CD4-positive, alpha-beta memory T cell (primary cell): ENCODE measurements at regions not wholly inside any gene's neighbourhood (a gene's known extent, or its start where the extent isn't known, plus 50 kb on each side); places are given as distances from the start of the nearest gene placed in this dataset.

ENCODE experiments used
- CTCF ChIA-PET: fragments of 350-600 bp; sonication (Branson Sonifier 250); formaldehyde crosslinking; loops from one replicate; lab custom pipeline; 2021; ENCODE audit warnings: inconsistent platforms; ENCODE audit not compliant: partially characterized antibody; lab: Charles Lee
- POLR2A ChIA-PET: fragments of 350-600 bp; sonication (Branson Sonifier 250); formaldehyde crosslinking; loops from one replicate; lab custom pipeline; 2021; ENCODE audit not compliant: partially characterized antibody; lab: Charles Lee
- DNase-seq, 5 donors: peaks; one replicate each; pipeline versions ENCODE4 v3.0.0 to v3.0.0-alpha.2; 2020 to 2022; ENCODE audit warnings: mixed read lengths in 1 of 5
- H3K27ac ChIP-seq: one replicate; pipeline ENCODE4 v1.7.0; 2013; ENCODE audit warnings: low read depth, low read length
- H3K27me3 ChIP-seq: 2 replicates; pipeline ENCODE4 v1.7.0; 2013; ENCODE audit warnings: mild to moderate bottlenecking, low read length, moderate library complexity; ENCODE audit not compliant: insufficient read depth
- H3K36me3 ChIP-seq: 2 replicates; pipeline ENCODE4 v1.7.0; 2013; ENCODE audit warnings: mild to moderate bottlenecking, low read length, moderate library complexity; ENCODE audit not compliant: insufficient read depth
- H3K4me1 ChIP-seq: 2 replicates; pipeline ENCODE4 v1.7.0; 2013; ENCODE audit warnings: mild to moderate bottlenecking, low read length, moderate library complexity; ENCODE audit not compliant: insufficient read depth
- H3K4me3 ChIP-seq, 2 donors: one replicate each; pipeline ENCODE4 v1.7.0; 2013; ENCODE audit warnings: low read length in 2 of 2, mild to moderate bottlenecking in 1 of 2
- H3K9me3 ChIP-seq, 2 donors: one replicate each; pipeline ENCODE4 v1.7.0; 2013; ENCODE audit warnings: low read length in 2 of 2, control low read depth in 1 of 2; ENCODE audit not compliant: control insufficient read depth in 1 of 2
- H3K27ac Mint-ChIP-seq, 7 donors: one replicate each; pipeline ENCODE4 v1.8.0; 2020 to 2021; ENCODE audit warnings: mixed read lengths in 7 of 7, mild to moderate bottlenecking in 6 of 7, inconsistent platforms in 3 of 7, moderate library complexity in 3 of 7
- H3K27me3 Mint-ChIP-seq, 2 donors: one replicate each; pipeline ENCODE4 v1.8.0; 2020 to 2021; ENCODE audit warnings: mixed read lengths in 2 of 2
- H3K36me3 Mint-ChIP-seq, 2 donors: one replicate each; pipeline ENCODE4 v1.8.0; 2020 to 2021; ENCODE audit warnings: mixed read lengths in 2 of 2, inconsistent platforms in 1 of 2, mild to moderate bottlenecking in 1 of 2
- H3K4me1 Mint-ChIP-seq, 4 donors: one replicate each; pipeline ENCODE4 v1.8.0; 2020 to 2021; ENCODE audit warnings: mixed read lengths in 4 of 4, mild to moderate bottlenecking in 1 of 4
- H3K4me3 Mint-ChIP-seq, 8 donors: one replicate each; pipeline ENCODE4 v1.8.0; 2020 to 2021; ENCODE audit warnings: mixed read lengths in 8 of 8, mild to moderate bottlenecking in 7 of 8, moderate library complexity in 6 of 8, inconsistent platforms in 3 of 8
- H3K9me3 Mint-ChIP-seq, 8 donors: one replicate each; pipeline ENCODE4 v1.8.0; 2020 to 2021; ENCODE audit warnings: mixed read lengths in 8 of 8, mild to moderate bottlenecking in 5 of 8, inconsistent platforms in 3 of 8, moderate library complexity in 1 of 8
- intact Hi-C: fragments of 100-400 bp; cut with micrococcal nuclease; formaldehyde crosslinking; loops from one replicate; pipeline ENCODE4 v1.15.1; 2023

DNA sequence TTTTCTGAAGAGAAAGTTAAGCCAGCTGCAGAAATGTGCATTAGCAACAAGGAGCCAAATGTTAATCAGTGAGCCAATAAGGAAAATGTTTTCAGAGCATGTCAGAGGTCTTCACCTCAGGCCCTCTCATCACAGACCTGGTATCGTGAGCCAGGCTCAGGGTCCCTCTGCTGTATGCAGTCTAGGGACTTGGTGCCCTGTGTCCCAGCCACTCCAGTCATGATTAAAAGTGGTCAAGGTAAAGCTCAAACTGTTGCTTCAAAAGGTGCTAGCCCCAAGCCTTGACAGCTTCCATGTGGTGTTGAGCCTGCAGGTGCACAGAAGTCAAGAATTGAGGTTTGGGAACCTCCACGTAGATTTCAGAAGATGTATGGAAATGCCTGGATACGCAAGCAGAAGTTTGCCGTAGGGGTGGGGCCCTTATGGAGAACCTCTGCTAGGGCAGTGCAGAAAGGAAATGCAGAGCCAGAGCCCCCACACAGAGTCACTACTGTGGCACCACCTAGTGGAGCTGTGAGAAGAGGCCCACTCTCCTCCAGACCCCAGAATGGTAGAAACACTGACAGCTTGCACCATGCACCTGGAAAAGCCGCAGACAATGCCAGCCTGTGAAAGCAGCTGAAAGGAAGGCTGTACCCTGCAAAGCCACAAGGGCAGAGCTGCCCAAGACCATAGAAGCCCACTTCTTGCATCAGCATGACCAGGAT, 1128.7 kb downstream of the AMY1C start:
- no peak overlapping the region for H3K27ac Mint-ChIP-seq
- H3K27me3 ChIP-seq = no peaks in the 10 kb centered on the region
- H3K4me3 Mint-ChIP-seq = no peak overlapping the region
- no peaks in the 10 kb centered on the region for H3K36me3 ChIP-seq
- H3K4me3 ChIP-seq = no peak overlapping the region
- H3K4me1 ChIP-seq = no peaks in the 10 kb centered on the region
- no peak for DNase-seq
- intact Hi-C loops = loop anchor here (5.0 kb wide), 1 partner anchor 926 kb away; no protein-coding TSS in a partner anchor
- H3K9me3 Mint-ChIP-seq = peaks cover 0 to 11% (median 7%) of the 10 kb centered on the region in 8 donors
- H3K4me1 Mint-ChIP-seq = no peaks in the 10 kb centered on the region
- POLR2A ChIA-PET = no interaction called here
- H3K27me3 Mint-ChIP-seq = no peaks in the 10 kb centered on the region
- no peaks in the 10 kb centered on the region for H3K9me3 ChIP-seq
- H3K36me3 Mint-ChIP-seq = no peaks in the 10 kb centered on the region
- CTCF ChIA-PET = no interaction called here
- H3K27ac ChIP-seq = no peak overlapping the region

DNA sequence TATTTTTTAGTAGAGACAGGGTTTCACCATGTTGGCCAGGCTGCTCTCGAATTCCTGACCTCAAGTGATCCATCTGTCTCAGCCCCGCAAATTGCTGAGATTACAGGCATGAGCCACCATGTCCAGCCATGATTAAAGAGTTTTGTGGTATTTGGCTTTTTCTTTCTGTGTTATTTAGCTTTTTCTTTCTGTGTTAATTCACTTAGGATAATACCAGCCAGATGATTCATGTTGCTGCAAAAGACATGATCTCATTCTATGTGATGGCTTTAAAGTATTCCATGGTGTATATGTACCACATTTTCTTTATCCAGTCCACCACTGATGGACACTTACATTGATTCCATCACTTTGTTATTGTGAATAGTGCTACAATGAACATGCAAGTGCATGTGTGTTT, 1135.2 kb downstream of the AMY1C start:
- Mint-ChIP-seq H3K27me3 (no peaks in the 10 kb centered on the region), H3K4me3 (no peak overlapping the region), H3K27ac (no peak overlapping the region), H3K9me3 (peaks cover 0 to 23% (median 10%) of the 10 kb centered on the region in 8 donors), H3K4me1 (no peaks in the 10 kb centered on the region), H3K36me3 (no peaks in the 10 kb centered on the region)
- CTCF ChIA-PET = no interaction called here
- no peaks in the 10 kb centered on the region for H3K9me3 ChIP-seq
- H3K4me3 ChIP-seq = no peak overlapping the region
- no peaks in the 10 kb centered on the region for H3K4me1 ChIP-seq
- H3K27ac ChIP-seq = no peak overlapping the region
- POLR2A ChIA-PET = no interaction called here
- intact Hi-C loops = no loop called here
- H3K27me3 ChIP-seq = no peaks in the 10 kb centered on the region
- H3K36me3 ChIP-seq = no peaks in the 10 kb centered on the region
- no peak for DNase-seq

DNA sequence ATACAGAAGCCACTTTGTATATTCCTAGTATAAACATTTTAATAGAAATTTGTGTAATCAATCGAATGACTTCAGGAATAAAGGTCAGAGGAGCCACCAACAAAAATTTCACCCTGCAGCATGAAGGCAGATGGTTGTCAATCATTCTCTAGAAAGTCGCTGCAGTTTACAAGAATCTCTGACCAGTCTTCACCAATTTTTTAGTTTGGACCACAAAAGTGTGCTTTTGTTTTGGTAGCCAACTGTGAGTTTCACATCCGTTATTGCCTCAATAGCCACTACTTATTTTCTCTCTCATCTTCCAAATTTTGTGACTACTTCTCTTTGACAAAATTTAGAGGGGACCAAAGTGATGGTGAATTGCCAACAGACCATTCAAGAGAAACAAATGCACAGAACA, 1155.6 kb downstream of the AMY1C start:
- H3K4me3 ChIP-seq = no peak overlapping the region
- H3K36me3 Mint-ChIP-seq = no peaks in the 10 kb centered on the region
- CTCF ChIA-PET = no interaction called here
- no peaks in the 10 kb centered on the region for H3K27me3 ChIP-seq
- no peaks in the 10 kb centered on the region for H3K27me3 Mint-ChIP-seq
- H3K27ac Mint-ChIP-seq = no peak overlapping the region
- no peaks in the 10 kb centered on the region for H3K9me3 ChIP-seq
- POLR2A ChIA-PET = no interaction called here
- H3K27ac ChIP-seq = no peak overlapping the region
- H3K4me1 ChIP-seq = no peaks in the 10 kb centered on the region
- no peaks in the 10 kb centered on the region for H3K36me3 ChIP-seq
- H3K9me3 Mint-ChIP-seq = peaks cover 2 to 22% (median 16%) of the 10 kb centered on the region in 8 donors
- intact Hi-C loops = no loop called here
- DNase-seq = no peak
- no peak overlapping the region for H3K4me3 Mint-ChIP-seq
- no peaks in the 10 kb centered on the region for H3K4me1 Mint-ChIP-seq

DNA sequence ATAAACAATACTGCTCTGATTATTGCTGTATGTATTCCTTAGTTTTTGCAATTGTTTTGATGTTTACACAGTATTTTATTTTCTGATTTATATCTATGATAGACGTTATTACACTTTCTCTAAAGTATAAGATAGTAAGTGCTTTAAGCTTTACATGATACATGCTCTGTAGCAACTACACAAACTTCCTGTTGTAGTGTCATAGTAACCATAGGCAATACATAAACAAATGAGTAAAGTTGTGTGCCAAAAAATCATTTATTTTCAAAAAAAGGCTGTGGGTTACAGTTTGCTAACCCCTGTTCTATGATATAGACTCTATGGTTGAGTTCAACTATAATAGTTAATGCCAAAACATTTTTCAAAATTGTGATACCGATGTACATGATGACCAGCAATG, 1156.4 kb downstream of the AMY1C start:
- no peaks in the 10 kb centered on the region for H3K9me3 ChIP-seq
- peaks cover 2 to 23% (median 18%) of the 10 kb centered on the region in 8 donors for H3K9me3 Mint-ChIP-seq
- CTCF ChIA-PET = no interaction called here
- H3K36me3 ChIP-seq = no peaks in the 10 kb centered on the region
- no peak overlapping the region for H3K27ac Mint-ChIP-seq
- no peaks in the 10 kb centered on the region for H3K4me1 ChIP-seq
- intact Hi-C loops = no loop called here
- H3K36me3 Mint-ChIP-seq = no peaks in the 10 kb centered on the region
- H3K27me3 ChIP-seq = no peaks in the 10 kb centered on the region
- H3K27me3 Mint-ChIP-seq = no peaks in the 10 kb centered on the region
- POLR2A ChIA-PET = no interaction called here
- H3K4me3 ChIP-seq = no peak overlapping the region
- no peak for DNase-seq
- no peak overlapping the region for H3K27ac ChIP-seq
- no peak overlapping the region for H3K4me3 Mint-ChIP-seq
- no peaks in the 10 kb centered on the region for H3K4me1 Mint-ChIP-seq

DNA sequence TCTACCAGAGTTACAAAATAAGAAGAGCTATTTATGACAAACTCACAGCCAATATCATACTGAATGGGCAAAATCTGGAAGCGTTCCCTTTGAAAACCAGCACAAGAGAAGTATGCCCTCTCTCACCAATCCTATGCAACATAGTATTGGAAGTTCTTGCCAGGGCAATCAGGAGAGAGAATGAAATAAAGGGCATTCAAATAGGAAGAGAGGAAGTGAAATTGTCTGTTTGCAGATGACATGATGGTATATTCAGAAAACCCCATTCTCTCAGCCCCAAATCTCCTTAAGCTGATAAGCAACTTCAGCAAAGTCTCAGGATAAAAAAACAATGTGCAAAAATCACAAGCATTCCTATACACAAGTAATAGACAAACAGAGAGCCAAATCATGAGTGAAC, 1169.5 kb downstream of the AMY1C start:
- no peaks in the 10 kb centered on the region for H3K4me1 ChIP-seq
- H3K9me3 ChIP-seq = no peaks in the 10 kb centered on the region
- H3K4me3 ChIP-seq = no peak overlapping the region
- H3K27me3 ChIP-seq = no peaks in the 10 kb centered on the region
- no peaks in the 10 kb centered on the region for H3K4me1 Mint-ChIP-seq
- no peaks in the 10 kb centered on the region for H3K36me3 ChIP-seq
- H3K36me3 Mint-ChIP-seq = peaks cover 0 to 1% of the 10 kb centered on the region in 2 donors
- ChIA-PET CTCF (no interaction called here), POLR2A (no interaction called here)
- no peak overlapping the region for H3K27ac Mint-ChIP-seq
- no peak overlapping the region for H3K4me3 Mint-ChIP-seq
- H3K9me3 Mint-ChIP-seq = peaks cover 0 to 45% (median 19%) of the 10 kb centered on the region in 8 donors
- H3K27me3 Mint-ChIP-seq = no peaks in the 10 kb centered on the region
- H3K27ac ChIP-seq = no peak overlapping the region
- no peak for DNase-seq
- intact Hi-C loops = no loop called here

DNA sequence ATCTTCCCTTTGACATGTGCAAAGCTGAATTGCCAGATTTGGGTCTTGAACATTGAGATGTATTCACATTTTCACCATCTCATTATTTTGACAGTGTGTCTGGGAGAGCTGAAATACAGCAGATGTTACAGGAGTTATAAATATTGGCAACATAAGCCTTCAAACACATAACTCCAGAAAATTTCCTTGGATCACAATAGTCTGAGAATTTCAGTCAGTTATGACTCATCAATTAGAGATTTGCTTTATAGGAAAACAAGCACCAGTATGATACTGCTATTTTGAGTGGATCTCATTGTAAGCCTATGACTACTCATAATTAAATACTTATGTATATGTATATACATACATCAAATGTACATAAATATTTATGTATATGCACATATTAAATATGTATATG, 1171.8 kb downstream of the AMY1C start:
- H3K36me3 Mint-ChIP-seq = peaks cover 0 to 1% of the 10 kb centered on the region in 2 donors
- ChIA-PET CTCF (no interaction called here), POLR2A (no interaction called here)
- no peaks in the 10 kb centered on the region for H3K27me3 ChIP-seq
- no peaks in the 10 kb centered on the region for H3K36me3 ChIP-seq
- no peak overlapping the region for H3K27ac Mint-ChIP-seq
- no peak for DNase-seq
- no peaks in the 10 kb centered on the region for H3K27me3 Mint-ChIP-seq
- no peak overlapping the region for H3K4me3 ChIP-seq
- no peak overlapping the region for H3K27ac ChIP-seq
- intact Hi-C loops = no loop called here
- H3K4me3 Mint-ChIP-seq = no peak overlapping the region
- H3K9me3 ChIP-seq = no peaks in the 10 kb centered on the region
- peaks cover 0 to 41% (median 15%) of the 10 kb centered on the region in 8 donors for H3K9me3 Mint-ChIP-seq
- H3K4me1 ChIP-seq = no peaks in the 10 kb centered on the region
- H3K4me1 Mint-ChIP-seq = no peaks in the 10 kb centered on the region

DNA sequence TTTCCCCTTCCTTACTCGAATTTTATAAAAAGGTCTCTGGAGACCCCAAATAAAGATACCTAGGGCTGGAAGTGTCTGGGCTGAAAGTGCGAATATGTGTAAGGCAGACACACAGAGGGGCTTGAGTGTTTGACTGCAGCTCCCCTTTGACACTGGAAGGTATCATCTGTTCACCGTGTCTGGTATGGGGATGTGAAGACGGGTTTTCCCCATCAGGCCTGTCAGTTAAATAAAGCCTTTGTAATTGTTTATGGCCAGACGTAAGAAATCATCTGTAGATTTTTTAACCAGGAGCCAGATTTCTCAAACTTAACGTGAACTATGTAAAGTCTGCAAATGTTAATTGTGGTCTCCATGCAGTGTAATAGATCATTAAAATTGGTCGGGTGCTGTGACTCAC, 1173.4 kb downstream of the AMY1C start:
- H3K36me3 Mint-ChIP-seq = no peaks in the 10 kb centered on the region
- no peaks in the 10 kb centered on the region for H3K4me1 Mint-ChIP-seq
- no peaks in the 10 kb centered on the region for H3K27me3 ChIP-seq
- H3K36me3 ChIP-seq = no peaks in the 10 kb centered on the region
- intact Hi-C loops = no loop called here
- no peak overlapping the region for H3K27ac ChIP-seq
- DNase-seq = no peak
- ChIA-PET CTCF (no interaction called here), POLR2A (no interaction called here)
- H3K4me1 ChIP-seq = no peaks in the 10 kb centered on the region
- no peak overlapping the region for H3K27ac Mint-ChIP-seq
- H3K27me3 Mint-ChIP-seq = no peaks in the 10 kb centered on the region
- peaks cover 0 to 30% (median 17%) of the 10 kb centered on the region in 8 donors for H3K9me3 Mint-ChIP-seq
- H3K4me3 Mint-ChIP-seq = no peak overlapping the region
- H3K4me3 ChIP-seq = no peak overlapping the region
- no peaks in the 10 kb centered on the region for H3K9me3 ChIP-seq
